Ishikawa (cell line): ENCODE measurements at regions not wholly inside any gene's neighbourhood (a gene's known extent, or its start where the extent isn't known, plus 50 kb on each side); places are given as distances from the start of the nearest gene placed in this dataset.

Experiments
- CEBPB ChIP-seq: IDR thresholded peaks from 2 replicates; pipeline ENCODE4 v1.6.1; 2012
- CREB1 ChIP-seq: IDR thresholded peaks from 2 replicates; pipeline ENCODE4 v1.6.1; 2012; ENCODE audit warnings: low read depth
- EGR1 ChIP-seq: IDR thresholded peaks from 2 replicates; pipeline ENCODE4 v1.6.1; 2012
- EP300 ChIP-seq: IDR thresholded peaks from 2 replicates; pipeline ENCODE4 v1.6.1; 2012; ENCODE audit warnings: borderline replicate concordance
- FOXM1 ChIP-seq: IDR thresholded peaks from 2 replicates; pipeline ENCODE4 v1.6.1; 2012; ENCODE audit warnings: low read depth, borderline replicate concordance
- NFIC ChIP-seq: IDR thresholded peaks from 2 replicates; pipeline ENCODE4 v1.6.1; 2012
- RAD21 ChIP-seq: IDR thresholded peaks from 2 replicates; pipeline ENCODE4 v1.6.1; 2012; ENCODE audit warnings: low read depth
- REST ChIP-seq: IDR thresholded peaks from 2 replicates; pipeline ENCODE4 v1.6.1; 2012; ENCODE audit warnings: low read depth, mild to moderate bottlenecking
- TAF1 ChIP-seq: IDR thresholded peaks from 2 replicates; pipeline ENCODE4 v1.6.1; 2012; ENCODE audit warnings: low read depth, mild to moderate bottlenecking
- TCF12 ChIP-seq: IDR thresholded peaks from 2 replicates; pipeline ENCODE4 v1.6.1; 2012; ENCODE audit warnings: low read depth
- TEAD4 ChIP-seq: IDR thresholded peaks from 2 replicates; pipeline ENCODE4 v1.6.1; 2012
- YY1 ChIP-seq: IDR thresholded peaks from 2 replicates; pipeline ENCODE4 v1.6.1; 2012; ENCODE audit warnings: low read depth
- ZBTB7A ChIP-seq: IDR thresholded peaks from 2 replicates; pipeline ENCODE4 v1.6.1; 2012; ENCODE audit warnings: low read depth
- TF ChIP-seq, protein P1 (sequence below): IDR thresholded peaks from 2 replicates; pipeline ENCODE4 v1.6.1; 2012
- TF ChIP-seq, protein P2 (sequence below): IDR thresholded peaks from 2 replicates; pipeline ENCODE4 v1.6.1; 2012

DNA sequence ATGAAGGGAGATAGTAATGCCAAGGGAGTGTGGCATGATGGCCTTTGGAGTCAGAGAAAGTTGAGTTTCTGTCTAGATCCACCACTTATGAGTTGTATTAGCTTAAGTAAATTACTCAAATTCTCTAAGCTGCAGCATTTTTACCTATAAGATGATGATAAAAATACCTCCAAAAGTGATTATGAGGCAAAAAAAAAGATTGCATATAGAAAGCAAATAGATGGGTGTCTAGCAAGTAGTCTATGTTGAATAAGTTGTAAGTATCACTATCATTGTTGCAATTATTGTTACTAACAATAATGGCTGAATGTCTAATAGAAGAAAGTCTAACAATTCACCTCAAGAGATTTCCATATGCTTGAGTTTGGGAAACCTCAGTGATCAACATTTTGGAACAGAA lies 959.2 kb upstream of the GJE1 start:
- TF ChIP-seq RAD21 (no peak), TEAD4 (no peak), EP300 (no peak), ZBTB7A (no peak), NFIC (no peak), TCF12 (no peak), REST (no peak), TAF1 (no peak), YY1 (no peak), CREB1 (no peak), EGR1 (no peak), CEBPB (no peak), FOXM1 (no peak)
- TF ChIP-seq, protein P1, sequence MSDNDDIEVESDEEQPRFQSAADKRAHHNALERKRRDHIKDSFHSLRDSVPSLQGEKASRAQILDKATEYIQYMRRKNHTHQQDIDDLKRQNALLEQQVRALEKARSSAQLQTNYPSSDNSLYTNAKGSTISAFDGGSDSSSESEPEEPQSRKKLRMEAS = no peak
- TF ChIP-seq, protein P2, sequence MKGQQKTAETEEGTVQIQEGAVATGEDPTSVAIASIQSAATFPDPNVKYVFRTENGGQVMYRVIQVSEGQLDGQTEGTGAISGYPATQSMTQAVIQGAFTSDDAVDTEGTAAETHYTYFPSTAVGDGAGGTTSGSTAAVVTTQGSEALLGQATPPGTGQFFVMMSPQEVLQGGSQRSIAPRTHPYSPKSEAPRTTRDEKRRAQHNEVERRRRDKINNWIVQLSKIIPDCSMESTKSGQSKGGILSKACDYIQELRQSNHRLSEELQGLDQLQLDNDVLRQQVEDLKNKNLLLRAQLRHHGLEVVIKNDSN = no peak

DNA sequence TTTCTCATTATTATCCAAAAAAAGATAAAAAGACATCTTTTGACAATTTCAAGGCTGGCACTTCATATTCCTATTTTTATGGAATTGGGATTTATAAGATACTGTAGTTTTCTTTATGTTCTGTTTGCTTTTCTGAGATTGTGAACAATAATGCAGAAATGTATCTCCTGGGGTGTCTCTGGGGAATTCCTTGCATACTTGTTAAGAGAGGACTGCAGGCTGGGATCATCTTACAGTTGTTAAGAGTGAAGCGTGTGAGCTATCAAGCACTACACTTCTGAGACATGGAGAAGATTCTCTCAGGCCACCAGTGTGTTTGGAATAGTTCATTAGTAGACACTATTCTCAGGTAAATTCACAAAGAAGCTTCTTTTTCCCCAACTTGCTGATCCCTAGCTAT lies 963.3 kb upstream of the GJE1 start:
- TF ChIP-seq, protein P2 = no peak
- TF ChIP-seq YY1 = no peak
- TF ChIP-seq EGR1 = no peak
- no peak for TF ChIP-seq CEBPB
- no peak for TF ChIP-seq FOXM1
- TF ChIP-seq RAD21 = no peak
- peak; percentile 73 for TF ChIP-seq TEAD4
- TF ChIP-seq NFIC = no peak
- no peak for TF ChIP-seq TAF1

DNA sequence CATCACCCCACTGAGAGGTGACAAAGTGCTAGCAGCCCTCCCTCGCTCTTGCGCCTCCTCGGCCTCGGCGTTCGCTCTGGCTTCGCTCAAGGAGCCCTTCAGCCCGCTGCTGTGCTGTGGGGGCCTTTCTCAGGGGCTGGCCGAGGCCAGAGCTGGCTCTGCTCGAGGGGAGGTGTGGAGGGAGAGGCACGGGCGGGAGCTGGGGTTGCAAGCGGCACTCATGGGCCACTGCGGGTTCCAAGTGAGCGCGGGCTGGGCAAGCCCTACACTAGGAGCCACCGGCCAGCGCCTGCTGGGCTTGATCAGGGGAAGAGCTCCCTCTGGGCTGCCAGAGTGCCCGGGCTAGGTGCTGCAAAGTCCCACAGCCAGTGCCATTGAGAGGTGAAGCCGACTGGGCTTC lies 964.8 kb upstream of the GJE1 start:
- TF ChIP-seq TEAD4 (no peak), EP300 (no peak), TCF12 (no peak), FOXM1 (no peak), EGR1 (no peak), CEBPB (no peak), TAF1 (no peak), CREB1 (no peak), ZBTB7A (no peak), RAD21 (no peak), REST (no peak), YY1 (no peak), NFIC (no peak)
- TF ChIP-seq, protein P2 = no peak
- TF ChIP-seq, protein P1 = no peak

DNA sequence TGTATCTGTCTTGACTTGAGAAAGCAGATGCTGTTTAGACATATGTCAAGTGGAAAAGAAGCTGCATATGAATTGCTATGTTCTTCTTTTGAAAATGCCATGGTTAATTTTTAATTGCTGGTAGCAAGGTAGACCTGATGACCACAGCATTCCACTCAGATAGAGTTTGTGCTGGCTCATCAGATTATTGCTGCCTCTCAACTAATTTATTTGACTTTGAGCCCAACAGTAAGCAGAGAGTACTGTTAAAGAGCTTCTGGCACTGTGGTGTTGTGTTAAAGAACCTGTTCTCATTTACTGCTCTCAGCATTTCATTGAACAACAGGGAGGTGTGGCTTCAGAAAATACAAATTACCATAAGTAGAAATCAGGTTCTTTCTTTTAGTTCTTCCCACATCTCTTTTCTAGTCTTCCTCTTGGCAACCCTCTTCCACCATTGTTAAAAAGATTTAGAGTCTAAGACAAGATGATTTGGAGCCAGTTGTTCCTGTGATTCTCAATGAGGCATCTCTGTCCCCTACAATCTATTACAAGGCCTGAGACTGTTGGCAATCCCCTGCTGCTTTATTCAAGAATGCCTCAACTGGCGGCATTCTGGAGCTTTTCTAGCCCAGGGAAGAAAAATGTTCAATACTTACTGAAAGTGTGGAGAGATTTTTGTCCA lies 967.6 kb upstream of the GJE1 start:
- TF ChIP-seq YY1 (no peak), REST (no peak), CEBPB (no peak), CREB1 (no peak), EP300 (no peak), ZBTB7A (no peak), RAD21 (no peak), FOXM1 (no peak), TEAD4 (no peak), NFIC (no peak), EGR1 (no peak), TAF1 (no peak), TCF12 (no peak)
- TF ChIP-seq, protein P2 = no peak
- TF ChIP-seq, protein P1 = no peak
